Ishikawa (cell line): ENCODE measurements at regions not wholly inside any gene's neighbourhood (a gene's known extent, or its start where the extent isn't known, plus 50 kb on each side); places are given as distances from the start of the nearest gene placed in this dataset.

ENCODE experiments used
- CEBPB ChIP-seq: IDR thresholded peaks from 2 replicates; pipeline ENCODE4 v1.6.1; 2012
- CREB1 ChIP-seq: IDR thresholded peaks from 2 replicates; pipeline ENCODE4 v1.6.1; 2012; ENCODE audit warnings: low read depth
- EGR1 ChIP-seq: IDR thresholded peaks from 2 replicates; pipeline ENCODE4 v1.6.1; 2012
- EP300 ChIP-seq: IDR thresholded peaks from 2 replicates; pipeline ENCODE4 v1.6.1; 2012; ENCODE audit warnings: borderline replicate concordance
- FOXM1 ChIP-seq: IDR thresholded peaks from 2 replicates; pipeline ENCODE4 v1.6.1; 2012; ENCODE audit warnings: low read depth, borderline replicate concordance
- RAD21 ChIP-seq: IDR thresholded peaks from 2 replicates; pipeline ENCODE4 v1.6.1; 2012; ENCODE audit warnings: low read depth
- TAF1 ChIP-seq: IDR thresholded peaks from 2 replicates; pipeline ENCODE4 v1.6.1; 2012; ENCODE audit warnings: low read depth, mild to moderate bottlenecking
- TEAD4 ChIP-seq: IDR thresholded peaks from 2 replicates; pipeline ENCODE4 v1.6.1; 2012
- YY1 ChIP-seq: IDR thresholded peaks from 2 replicates; pipeline ENCODE4 v1.6.1; 2012; ENCODE audit warnings: low read depth
- TF ChIP-seq, protein P1 (sequence below): IDR thresholded peaks from 2 replicates; pipeline ENCODE4 v1.6.1; 2012; ENCODE audit warnings: low read depth, mild to moderate bottlenecking

DNA sequence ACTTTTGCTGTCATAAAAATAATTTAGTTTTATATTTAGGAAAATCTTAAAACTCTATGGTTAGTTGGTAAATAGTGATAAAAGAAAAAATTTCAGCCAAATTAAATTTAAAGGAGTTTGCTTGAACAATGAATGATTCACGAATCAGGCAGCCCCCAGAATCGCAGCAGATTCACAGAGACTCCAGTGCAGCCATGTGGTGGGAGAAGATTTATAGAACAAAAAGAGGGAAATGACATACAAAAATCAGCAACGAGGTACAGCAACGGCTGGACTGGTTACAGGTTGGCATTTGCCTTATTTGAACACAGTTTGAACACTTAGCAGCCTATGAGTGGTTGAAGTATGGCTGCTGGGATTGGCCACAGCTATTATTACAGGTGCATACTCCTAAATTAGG lies 96.4 kb upstream of the MYCBP2 start:
- TF ChIP-seq YY1 (no peak), TAF1 (no peak), EP300 (no peak), FOXM1 (no peak), RAD21 (no peak), EGR1 (no peak), CEBPB (no peak), TEAD4 (no peak), CREB1 (no peak)
- TF ChIP-seq, protein P1, sequence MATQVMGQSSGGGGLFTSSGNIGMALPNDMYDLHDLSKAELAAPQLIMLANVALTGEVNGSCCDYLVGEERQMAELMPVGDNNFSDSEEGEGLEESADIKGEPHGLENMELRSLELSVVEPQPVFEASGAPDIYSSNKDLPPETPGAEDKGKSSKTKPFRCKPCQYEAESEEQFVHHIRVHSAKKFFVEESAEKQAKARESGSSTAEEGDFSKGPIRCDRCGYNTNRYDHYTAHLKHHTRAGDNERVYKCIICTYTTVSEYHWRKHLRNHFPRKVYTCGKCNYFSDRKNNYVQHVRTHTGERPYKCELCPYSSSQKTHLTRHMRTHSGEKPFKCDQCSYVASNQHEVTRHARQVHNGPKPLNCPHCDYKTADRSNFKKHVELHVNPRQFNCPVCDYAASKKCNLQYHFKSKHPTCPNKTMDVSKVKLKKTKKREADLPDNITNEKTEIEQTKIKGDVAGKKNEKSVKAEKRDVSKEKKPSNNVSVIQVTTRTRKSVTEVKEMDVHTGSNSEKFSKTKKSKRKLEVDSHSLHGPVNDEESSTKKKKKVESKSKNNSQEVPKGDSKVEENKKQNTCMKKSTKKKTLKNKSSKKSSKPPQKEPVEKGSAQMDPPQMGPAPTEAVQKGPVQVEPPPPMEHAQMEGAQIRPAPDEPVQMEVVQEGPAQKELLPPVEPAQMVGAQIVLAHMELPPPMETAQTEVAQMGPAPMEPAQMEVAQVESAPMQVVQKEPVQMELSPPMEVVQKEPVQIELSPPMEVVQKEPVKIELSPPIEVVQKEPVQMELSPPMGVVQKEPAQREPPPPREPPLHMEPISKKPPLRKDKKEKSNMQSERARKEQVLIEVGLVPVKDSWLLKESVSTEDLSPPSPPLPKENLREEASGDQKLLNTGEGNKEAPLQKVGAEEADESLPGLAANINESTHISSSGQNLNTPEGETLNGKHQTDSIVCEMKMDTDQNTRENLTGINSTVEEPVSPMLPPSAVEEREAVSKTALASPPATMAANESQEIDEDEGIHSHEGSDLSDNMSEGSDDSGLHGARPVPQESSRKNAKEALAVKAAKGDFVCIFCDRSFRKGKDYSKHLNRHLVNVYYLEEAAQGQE, result no peak
